SHP77 treated with DMSO at 0.1 percent for 48 hours (cell line): ENCODE measurements at regions not wholly inside any gene's neighbourhood (a gene's known extent, or its start where the extent isn't known, plus 50 kb on each side); places are given as distances from the start of the nearest gene placed in this dataset.

Source experiments
- DNase-seq: peaks from one replicate; lab custom pipeline; 2025; lab: John Stamatoyannopoulos, UW

GRCh38 chr1:29838738-29839320 is 602.5 kb downstream of the PTPRU start:
- no peak for DNase-seq

GRCh38 chr1:29836651-29837646 is 600.6 kb downstream of the PTPRU start:
- DNase-seq = no peak

GRCh38 chr1:29835874-29836273 is 599.6 kb downstream of the PTPRU start:
- DNase-seq = no peak

- no peak for DNase-seq
Measured at GRCh38 chr1:29835406-29835805, 599.1 kb downstream of the PTPRU start.

- no peak for DNase-seq
Measured at GRCh38 chr1:29833581-29833980, 597.3 kb downstream of the PTPRU start.

- DNase-seq = no peak
Measured at GRCh38 chr1:29832936-29833335, 596.6 kb downstream of the PTPRU start.

GRCh38 chr1:29832471-29832870 is 596.1 kb downstream of the PTPRU start:
- DNase-seq = no peak

- DNase-seq = no peak
Measured at GRCh38 chr1:29831500-29832117, 595.3 kb downstream of the PTPRU start.

GRCh38 chr1:29830916-29831315 is 594.6 kb downstream of the PTPRU start:
- no peak for DNase-seq

GRCh38 chr1:29830383-29830782 is 594.1 kb downstream of the PTPRU start:
- DNase-seq = no peak

- DNase-seq = no peak
Measured at GRCh38 chr1:29829448-29830344, 593.4 kb downstream of the PTPRU start.

GRCh38 chr1:29828526-29829447 is 592.5 kb downstream of the PTPRU start:
- DNase-seq = no peak

- no peak for DNase-seq
Measured at GRCh38 chr1:29827801-29828525, 591.6 kb downstream of the PTPRU start.

- DNase-seq = no peak
Measured at GRCh38 chr1:29827237-29827750, 591.0 kb downstream of the PTPRU start.

- no peak for DNase-seq
Measured at GRCh38 chr1:29826646-29827045, 590.3 kb downstream of the PTPRU start.

- no peak for DNase-seq
Measured at GRCh38 chr1:29825941-29826415, 589.7 kb downstream of the PTPRU start.

- DNase-seq = no peak
Measured at GRCh38 chr1:29825274-29825940, 589.1 kb downstream of the PTPRU start.

- no peak for DNase-seq
Measured at GRCh38 chr1:29824511-29825273, 588.4 kb downstream of the PTPRU start.
